ENCODE measurements at regions not wholly inside any gene's neighbourhood (a gene's known extent, or its start where the extent isn't known, plus 50 kb on each side); places are given as distances from the start of the nearest gene placed in this dataset.

DNA sequence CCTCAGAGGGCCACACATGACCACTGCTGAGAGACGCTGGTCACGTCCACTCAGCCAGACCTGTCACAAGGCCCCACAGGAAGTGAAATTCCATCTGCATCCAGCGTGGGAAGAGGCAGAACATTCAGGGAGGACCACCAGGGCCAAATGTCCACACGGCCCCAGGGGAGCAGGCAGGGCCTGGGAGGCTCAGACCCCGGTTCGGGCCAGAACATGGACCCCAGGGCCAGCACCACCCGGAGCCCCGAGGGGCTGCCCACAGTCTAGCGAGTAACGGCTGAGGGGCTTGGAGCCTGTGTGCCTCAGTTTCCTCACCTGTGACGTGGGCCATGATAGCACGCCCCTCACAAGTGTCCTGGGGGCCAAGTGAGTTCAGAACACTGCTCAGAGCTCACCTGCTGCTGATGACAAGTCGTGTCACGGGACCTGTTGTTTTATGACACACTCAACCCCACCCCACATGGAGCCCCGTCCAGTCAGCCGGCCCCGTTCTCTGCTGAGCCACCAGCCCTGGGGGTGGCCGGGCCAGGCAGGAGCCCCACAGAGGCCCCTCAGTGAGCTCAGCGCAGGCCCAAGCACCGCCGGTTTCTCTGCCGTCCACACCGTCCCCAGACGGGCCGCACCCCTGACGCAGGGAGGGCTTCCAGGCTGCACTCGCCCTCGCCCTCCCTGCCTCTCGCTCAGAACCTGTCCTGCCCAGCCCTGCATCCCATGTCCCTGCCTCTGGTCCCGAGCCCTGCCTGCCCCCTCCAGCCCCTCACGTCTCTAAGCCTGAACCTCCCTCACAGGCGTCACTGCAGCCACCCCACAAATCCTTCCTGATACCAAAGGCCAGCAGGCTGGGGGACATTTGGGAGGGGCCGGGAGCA lies 79.5 kb upstream of the GALNT9 start:
- DNase-seq: no peak

DNA sequence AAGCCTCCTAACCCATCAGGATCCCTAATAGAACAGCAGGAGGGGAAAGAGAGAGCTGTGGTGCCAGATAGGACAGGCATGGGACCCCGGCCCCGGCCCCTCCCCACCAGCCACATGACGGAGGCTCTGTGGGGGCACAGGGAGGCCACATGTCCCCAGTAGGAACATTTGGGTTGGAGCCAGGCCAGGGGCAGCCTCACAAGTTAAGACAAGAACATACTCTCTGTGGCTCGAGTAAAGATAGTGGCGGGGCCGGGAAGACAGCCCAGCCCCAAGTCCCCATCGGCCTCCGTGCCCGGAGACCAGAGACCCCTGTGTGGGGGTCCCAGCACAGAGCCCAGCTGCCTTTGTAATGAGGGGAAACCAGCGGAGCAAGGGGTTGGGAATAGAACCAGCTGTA lies 78.6 kb upstream of the GALNT9 start:
- DNase-seq: no peak

DNA sequence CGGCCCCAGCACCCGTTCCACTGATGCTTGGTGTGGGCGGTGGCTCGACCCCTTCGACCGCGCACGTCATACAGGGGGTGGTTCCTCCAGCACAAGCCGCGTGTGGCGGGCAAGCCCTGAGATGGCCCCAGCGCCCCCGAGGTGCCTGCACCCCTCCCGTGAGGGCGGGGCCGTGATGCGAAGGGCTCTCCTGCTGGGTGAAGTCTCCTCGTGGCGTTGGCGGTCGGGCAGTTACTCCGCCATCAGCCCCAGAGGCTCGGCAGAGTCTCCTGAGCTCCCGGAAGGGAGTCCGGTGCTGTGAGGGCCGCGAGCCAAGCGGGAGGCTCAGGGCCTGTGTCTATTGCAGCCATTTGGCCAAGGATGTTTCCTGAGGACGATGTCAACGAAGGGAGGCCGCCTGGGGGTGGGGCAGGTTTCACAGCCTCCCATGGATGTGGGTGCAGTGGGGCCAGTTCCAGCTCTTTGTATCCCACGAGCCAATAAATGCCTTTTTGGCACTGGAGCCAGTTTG lies 78.1 kb upstream of the GALNT9 start:
- DNase-seq: no peak

DNA sequence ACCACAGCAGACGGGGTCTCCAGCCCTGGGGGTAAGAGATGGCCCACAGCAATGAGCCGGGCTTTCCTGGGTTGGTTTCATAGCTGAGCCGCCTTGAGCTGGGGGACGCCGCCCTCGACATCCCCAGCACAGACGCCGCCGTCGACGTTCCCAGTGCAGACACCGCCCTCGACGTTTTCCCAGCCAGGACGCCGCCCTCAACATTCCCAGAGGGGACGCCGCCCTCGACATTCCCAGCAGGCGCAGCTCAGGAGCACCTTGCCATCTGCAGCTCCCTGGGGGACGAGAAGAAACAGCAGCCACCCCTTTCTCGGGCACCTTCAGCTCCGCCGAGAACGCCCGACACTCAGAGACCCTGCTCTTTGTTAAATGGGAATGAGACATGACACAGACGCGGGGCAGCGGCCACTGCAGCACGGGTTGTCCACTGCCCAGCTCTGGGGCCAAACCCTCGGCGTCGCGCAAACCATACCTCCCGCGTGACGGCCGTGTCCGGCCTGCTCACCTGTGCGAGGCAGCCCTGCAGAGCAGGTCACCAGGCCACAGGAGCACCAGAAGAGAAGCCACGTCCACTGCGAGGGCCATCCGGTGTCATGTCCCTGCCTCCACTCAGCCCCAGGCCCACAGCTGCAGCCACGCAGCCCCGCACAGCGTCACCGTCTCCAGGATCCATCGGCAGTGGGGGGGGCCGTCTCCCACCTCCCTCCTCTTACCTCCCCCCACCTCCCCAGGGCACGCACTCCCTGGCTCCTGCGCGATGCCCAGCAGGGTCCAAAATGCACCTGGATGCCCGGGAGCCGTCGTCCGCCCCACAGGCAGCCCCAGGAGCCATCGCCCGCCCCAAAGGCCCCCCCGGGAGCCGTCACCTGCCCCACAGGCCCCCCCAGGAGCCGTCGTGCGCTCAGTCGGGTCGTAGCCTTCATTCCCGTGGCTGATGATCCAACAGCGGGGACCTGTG lies 77.4 kb upstream of the GALNT9 start:
- no peak for DNase-seq

DNA sequence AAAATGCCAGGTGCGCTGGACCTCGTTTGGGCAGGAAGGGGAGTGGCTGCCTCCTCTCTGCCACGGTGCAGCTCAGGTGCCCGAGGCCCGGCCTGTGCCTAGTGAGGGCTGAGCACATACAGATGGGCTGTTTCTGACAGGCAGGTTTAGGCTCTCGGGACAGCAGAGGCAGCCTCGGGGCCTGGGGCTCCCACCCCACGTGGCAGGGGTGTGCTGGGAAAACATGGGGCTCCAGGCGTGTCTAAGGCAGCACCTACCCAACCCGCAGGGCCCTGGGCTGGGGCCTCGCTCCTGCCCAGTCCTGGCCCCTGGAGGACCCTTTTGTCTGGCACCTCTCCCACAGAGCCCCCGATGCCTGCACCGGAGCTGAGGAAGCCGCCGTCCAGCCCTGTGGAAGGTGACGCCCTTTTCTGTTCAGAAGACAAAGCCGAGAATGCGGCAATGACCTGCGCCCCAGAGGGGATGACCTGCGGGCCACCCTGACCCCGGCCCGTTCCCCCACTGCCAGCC lies 76.4 kb upstream of the GALNT9 start:
- DNase-seq: no peak

GRCh38 chr12:132404951-132405741 lies 75.8 kb upstream of the GALNT9 start:
- no peak for DNase-seq

- DNase-seq: no peak
These were observed 75.1 kb upstream of the GALNT9 start for GRCh38 chr12:132404435-132404855.

GRCh38 chr12:132403636-132404434 lies 74.4 kb upstream of the GALNT9 start:
- DNase-seq: no peak

DNA sequence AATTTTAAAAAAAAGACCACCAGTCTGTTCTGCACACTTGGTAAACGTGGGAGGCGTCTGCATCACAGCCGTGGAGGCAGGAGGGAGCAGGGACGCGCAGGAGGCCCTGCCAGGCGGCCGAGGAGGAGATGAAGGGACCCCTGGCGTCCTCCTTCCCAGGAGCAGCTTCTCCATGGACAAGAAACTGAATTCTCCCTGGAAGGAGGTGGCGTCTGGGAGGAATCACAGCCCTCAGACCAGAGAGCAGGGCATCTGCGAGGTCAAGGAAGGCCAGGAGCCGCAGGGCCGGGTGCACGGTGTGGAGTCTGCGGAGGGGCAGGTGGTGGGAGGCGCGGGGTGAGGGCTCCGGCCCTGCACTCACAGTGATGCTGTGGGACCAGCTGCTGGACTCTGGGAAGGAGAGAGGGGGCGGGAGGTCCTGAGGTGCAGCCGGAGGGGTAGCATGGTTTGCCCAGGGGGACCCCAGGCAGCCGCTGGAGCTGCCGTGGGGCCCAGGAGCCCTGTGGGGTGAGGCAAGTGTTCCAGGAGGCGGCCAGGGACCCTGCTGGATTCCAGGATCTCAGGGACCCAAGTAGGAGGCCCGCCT lies 73.5 kb upstream of the GALNT9 start:
- DNase-seq: no peak

- no peak for DNase-seq
These were observed 72.6 kb upstream of the GALNT9 start for GRCh38 chr12:132401982-132402381.

GRCh38 chr12:132400011-132400641 lies 70.7 kb upstream of the GALNT9 start:
- DNase-seq: no peak

DNA sequence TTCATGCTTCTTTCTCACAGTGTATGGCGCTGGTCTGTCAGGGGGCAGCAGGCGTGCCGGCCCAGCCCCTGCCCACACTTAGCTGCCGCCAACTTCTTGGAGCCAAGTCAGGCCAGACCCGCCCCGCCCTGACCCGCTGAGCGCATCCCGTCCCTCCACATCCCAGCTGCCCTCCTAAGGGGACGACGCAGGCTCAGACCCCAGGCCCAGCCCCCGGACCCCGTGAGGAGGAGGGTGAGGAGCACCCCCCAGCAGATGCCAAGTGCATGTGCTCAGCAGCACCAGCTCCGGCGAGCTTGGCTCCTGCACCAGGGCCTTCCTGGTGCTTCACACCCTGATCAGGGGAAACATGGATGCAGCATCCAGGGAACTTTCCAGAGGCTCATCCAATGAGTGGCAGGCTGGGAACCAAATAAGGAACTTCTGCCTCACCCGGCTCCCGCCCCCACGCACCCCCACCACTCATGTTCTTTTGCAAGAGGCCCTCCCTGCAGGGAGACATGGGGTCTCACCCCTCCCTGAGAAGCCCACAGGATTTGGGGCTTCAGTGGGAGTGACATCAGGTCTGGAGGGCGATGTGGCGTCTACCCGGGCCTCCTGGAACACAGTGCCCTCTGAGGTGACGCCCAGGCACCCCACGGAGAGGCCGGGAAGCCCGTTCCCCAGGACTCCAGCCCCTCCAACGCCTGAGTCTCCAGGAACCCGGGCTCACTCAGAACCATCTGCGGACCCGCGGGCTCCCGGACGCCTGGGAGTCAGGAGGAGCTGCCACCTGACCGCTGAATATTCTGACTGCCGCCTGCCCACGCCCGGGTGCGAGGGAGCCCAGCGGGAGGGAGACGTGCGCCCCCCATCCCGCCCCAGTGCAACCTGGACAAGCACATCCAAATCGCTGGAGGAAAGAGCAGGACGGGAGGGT lies 70.0 kb upstream of the GALNT9 start:
- DNase-seq: no peak

GRCh38 chr12:132398386-132398991 lies 69.1 kb upstream of the GALNT9 start:
- DNase-seq: no peak

DNA sequence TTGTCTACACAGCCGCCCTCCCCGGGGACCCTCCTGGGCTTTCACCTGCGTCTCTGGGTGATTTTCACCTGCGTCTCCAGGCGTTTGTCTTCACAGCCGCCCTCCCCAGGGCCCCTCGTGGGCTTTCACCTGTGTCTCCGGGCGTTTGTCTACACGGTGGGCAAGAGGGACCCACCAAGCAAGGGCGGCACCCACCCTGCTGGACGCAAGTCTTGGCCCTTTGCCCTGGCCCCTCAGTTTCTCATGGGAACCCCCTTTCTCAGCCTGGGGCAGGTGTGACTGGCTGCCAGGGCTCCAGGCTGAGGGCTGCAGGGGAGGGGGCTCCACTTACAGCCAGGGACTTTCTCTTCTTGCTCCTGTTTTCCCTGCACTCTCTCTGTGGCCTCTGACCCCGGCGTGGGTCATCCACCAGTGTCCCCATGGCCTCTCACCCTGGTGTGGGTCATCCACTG lies 68.6 kb upstream of the GALNT9 start:
- DNase-seq: no peak

DNA sequence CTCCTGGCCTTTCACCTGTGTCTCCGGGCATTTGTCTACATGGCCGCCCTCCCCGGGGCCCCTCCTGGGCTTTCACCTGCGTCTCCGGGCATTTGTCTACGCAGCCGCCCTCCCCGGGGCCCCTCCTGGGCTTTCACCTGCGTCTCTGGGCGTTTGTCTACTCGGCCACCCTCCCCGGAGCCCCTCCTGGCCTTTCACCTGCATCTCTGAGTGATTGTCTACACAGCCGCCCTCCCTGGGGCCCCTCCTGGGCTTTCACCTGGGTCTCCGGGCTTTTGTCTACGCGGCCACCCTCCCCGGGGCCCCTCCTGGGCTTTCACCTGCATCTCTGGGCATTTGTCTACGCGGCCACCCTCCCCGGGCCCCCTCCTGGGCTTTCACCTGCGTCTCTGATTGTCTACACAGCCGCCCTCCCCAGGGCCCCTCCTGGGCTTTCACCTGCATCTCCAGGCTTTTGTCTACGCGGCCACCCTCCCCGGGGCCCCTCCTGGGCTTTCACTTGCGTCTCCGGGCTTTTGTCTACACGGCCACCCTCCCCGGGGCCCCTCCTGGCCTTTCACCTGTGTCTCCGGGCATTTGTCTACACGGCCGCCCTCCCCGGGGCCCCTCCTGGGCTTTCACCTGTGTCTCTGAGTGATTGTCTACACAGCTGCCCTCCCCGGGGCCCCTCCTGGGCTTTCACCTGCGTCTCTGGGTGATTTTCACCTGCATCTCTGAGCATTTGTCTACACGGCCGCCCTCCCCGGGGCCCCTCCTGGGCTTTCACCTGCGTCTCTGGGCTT lies 68.0 kb upstream of the GALNT9 start:
- no peak for DNase-seq

DNA sequence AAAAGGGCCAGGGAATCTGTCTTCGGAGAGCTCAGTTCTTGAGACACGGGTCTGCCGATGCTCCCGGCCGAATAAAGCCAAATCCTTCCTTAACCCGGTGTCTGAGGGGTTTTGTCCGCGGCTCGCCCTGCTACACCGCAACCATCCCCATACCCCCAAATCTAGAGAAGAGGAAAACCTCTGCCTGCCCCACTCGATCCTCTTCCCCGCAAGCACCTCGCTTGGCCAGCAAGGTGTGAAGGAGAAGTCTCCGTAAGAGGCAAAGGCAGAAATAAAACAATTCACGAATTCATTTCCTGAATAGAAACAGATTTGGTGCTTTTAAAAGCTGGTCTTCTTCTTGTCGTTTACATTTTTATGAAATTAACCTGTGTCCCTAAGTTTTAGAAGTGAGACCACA lies 67.3 kb upstream of the GALNT9 start:
- DNase-seq: no peak

DNA sequence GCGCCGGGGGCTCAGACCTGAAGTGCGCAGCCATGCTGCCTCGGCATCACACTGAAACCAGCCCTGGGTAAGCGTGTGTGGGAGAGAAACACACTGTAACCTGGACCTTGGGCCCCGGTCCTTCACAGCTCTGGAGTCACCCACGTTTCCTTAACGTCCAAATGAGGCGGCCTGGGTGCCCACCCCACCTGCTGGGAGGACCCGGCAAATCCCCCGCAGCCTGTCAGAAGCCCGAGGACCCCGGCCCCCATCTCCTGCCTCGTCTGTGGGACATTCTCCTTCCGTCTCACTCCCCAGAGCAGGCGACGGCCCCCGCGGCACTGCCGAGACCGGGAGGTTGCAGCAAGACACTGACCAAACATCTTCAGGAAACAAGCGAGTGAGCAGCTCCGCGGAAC lies 66.5 kb upstream of the GALNT9 start:
- no peak for DNase-seq

Data from right lung (tissue), 2 donors.